GM18951 (cell line): ENCODE measurements at regions not wholly inside any gene's neighbourhood (a gene's known extent, or its start where the extent isn't known, plus 50 kb on each side); places are given as distances from the start of the nearest gene placed in this dataset.

Experiments
- POLR2A ChIP-seq: IDR thresholded peaks from 4 replicates; pipeline ENCODE4 v1.6.1; 2011; ENCODE audit warnings: mild to moderate bottlenecking; ENCODE audit not compliant: insufficient read length, insufficient read depth; ENCODE audit errors: extremely low read depth
- in situ Hi-C: fragments of 300-500 bp; cut with MboI; formaldehyde crosslinking; loops from one replicate; pipeline ENCODE4 v1.12.0; 2022; ENCODE audit warnings: low sequenced_read_pairs, mixed read lengths, inconsistent platforms; ENCODE audit not compliant: unreplicated experiment

- no peak for TF ChIP-seq POLR2A
- in situ Hi-C loops = no loop called here
Observed at GRCh38 chr11:128089962-128090361, 497.4 kb downstream of the ETS1 start.

- TF ChIP-seq POLR2A = no peak
- in situ Hi-C loops = no loop called here
Observed at GRCh38 chr11:128086794-128087193, 500.6 kb downstream of the ETS1 start.

DNA sequence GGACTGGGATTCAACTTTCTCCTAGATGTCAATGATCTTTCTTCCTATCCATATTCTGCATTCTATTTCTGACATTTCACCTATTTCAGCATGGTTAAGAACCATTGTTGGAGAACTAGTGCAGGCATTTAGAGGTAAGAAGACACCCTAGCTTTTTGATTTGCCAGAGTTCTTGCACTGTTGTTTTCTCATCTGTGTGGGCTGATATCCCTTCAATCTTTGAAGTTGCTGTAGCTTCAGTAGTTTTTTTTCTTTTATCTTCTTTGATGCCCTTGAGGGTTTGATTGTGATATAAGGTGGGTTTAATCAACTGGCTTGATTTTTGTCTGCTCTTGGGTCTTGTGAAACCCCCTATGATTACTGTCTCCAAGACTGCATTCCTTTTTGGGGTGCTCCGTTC lies 502.1 kb downstream of the ETS1 start:
- in situ Hi-C loops = no loop called here

DNA sequence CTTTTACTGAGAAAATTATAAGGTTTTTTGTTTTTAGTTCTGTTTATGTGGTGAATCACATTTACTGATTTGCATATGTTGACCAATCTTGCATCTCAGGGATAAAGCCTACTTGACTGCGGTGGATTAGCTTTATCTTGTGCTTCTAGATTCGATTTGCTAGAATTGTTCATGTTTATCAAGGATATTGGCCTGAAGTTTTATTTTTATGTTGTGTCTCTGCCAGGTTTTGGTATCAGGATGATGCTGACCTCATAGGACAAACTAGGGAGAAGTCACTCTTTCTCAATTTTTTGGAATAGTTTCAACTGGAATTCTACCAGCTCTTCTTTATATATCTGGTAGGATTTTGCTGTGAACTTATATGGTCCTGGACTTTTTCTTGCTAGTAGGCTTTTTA lies 504.8 kb downstream of the ETS1 start:
- in situ Hi-C loops = no loop called here
- TF ChIP-seq POLR2A = no peak

More for the DNA sequence above, 502.1 kb downstream of the ETS1 start:
- TF ChIP-seq POLR2A = no peak

DNA sequence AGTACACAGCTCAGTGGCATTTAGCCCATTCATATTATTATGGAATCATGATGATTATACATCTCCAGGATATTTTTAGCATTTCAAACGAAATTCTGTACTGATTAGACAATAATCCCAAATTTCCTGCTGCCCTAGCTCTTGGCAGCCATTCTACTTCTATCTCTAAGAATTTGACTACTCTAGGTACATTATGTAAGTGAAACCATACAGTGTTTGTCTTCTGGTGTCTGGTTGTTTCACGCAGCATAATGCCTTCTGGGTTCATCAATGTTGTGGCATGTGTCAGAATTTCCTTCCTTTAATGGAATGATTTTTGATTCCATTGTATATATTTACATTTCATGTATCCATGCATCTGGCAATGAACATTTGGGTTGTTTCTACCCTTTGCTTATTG lies 517.7 kb downstream of the ETS1 start:
- TF ChIP-seq POLR2A = no peak
- in situ Hi-C loops = no loop called here

DNA sequence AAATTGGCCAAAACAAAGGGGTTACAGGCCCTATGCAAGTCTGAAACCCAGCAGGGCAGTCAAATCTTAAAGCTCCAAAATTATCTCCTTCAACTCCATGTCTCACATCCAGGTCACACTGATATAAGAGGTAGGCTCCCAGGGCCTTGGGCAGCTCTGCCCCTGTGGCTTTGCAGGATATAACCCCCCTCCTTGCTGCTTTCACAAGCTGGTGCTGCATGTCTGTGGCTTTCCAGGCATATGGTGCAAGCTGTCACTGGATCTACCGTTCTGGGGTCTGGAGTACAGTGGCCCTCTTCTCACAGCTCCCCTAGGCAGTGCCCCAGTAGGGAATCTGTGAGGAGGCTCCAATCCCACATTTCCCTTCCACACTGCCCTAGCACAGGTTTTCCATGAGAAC lies 519.6 kb downstream of the ETS1 start:
- no peak for TF ChIP-seq POLR2A
- in situ Hi-C loops = no loop called here

DNA sequence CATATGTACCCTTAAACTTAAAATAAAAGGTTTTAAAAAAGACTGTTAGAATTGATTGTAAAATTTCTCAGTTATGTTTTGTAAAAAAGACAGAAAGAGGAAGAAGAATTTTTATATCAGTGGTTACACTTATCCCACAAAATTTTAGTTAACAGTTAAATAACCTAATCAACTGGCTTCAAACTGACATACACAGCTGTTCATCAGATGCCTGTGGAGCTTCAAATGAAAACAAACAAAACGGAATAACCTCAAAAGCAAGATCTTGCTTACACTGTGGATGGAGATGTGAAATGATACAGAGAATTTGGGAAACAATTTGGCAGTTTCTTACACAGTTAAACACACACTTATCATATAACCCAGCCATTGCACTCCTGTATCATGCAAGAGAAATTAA lies 521.0 kb downstream of the ETS1 start:
- in situ Hi-C loops = no loop called here
- TF ChIP-seq POLR2A = no peak

DNA sequence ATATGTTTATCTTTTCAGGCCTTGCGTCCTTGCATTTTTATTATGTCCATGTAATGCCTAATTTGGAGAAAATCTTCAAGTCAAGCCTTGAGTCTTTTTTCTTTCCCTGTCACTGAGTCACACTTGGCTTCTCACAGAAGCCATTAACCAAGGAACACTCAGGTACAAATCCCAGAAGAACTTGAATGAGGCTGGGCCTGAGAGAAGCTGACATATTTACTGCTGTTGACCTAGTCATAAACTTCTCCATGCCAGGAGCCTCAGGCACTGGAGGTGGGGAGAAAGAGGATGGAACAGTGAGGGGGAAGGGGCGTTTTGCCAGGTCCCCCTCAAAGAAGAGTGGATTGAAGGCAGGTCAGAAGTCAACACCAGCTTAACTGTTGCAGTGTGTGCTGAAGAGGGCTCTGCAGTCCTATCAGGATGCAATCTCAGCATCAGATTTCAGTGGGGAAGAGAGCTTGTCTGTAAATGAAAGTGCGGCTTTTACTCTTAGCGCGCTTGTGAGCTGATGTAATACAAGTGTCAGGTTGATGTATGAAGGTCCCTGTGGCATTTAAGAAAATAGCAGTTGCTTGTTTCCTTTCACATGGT lies 526.0 kb downstream of the ETS1 start:
- in situ Hi-C loops = no loop called here
- no peak for TF ChIP-seq POLR2A

- in situ Hi-C loops = no loop called here
- TF ChIP-seq POLR2A = no peak
Observed at GRCh38 chr11:128058580-128059208, 528.7 kb downstream of the ETS1 start.

DNA sequence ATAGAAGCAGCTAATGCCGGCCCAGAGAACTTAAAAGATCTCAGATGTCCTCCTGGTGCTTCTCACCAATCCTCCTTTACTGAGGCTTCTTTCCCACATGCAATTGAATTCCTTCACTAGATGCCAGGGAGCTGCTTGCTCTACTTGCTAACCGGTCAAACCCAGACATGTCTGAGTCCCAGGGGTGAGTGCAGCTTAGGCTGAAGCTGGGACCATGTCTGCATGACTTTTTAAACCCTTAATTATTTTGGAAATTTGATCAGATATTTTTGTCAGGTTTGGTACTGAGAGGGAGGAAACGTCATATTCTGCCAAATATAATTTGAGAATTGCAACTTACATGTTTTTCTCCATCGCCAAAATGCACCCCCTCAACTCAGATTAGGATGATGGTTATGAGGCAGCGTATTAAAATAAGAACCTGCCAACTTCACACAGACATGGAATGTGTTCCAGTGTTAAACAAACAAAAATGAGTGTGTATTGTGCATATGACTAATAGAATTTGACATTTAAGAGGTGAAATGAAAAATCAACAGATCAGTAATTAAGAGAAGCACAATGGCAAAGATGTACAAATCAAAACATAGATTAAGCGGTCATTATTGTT lies 529.5 kb downstream of the ETS1 start:
- in situ Hi-C loops = no loop called here
- no peak for TF ChIP-seq POLR2A

DNA sequence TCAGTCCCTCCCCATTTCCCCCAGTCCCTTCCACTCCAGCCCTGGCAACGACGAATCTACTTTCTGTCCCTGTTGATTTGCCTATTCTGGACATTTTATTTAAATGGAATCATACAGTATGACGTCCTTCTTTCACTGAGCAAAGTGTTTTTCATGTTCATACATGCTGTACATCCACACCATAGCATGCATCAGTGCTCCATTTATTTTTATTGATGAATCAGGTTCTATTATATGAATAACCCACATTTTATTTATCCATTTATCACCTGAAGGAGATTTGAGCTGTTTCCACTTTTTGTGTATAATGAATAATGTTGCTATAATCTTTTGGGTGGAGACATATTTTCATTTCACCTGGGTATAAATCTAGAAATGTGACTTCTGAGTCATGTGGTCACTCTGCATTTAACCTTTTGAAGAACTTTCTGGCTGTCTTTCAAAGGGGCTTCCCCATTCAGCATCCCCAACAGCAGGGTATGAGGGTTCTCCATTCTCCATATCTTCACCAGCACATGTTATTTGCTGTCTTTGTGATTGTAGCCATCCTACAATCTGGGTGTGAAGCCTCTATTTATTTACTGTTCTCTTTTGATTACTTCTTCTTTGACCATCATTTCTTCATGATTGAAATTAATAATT lies 531.7 kb downstream of the ETS1 start:
- in situ Hi-C loops = no loop called here
- no peak for TF ChIP-seq POLR2A

- in situ Hi-C loops = no loop called here
- TF ChIP-seq POLR2A = no peak
Observed at GRCh38 chr11:128053981-128054931, 533.1 kb downstream of the ETS1 start.
